A549 (cell line): ENCODE measurements at regions not wholly inside any gene's neighbourhood (a gene's known extent, or its start where the extent isn't known, plus 50 kb on each side); places are given as distances from the start of the nearest gene placed in this dataset.

Source experiments
- EP300 ChIP-seq, 2 experiments: fragments of >200 bp; sonication (Bioruptor Twin); formaldehyde crosslinking; IDR thresholded peaks; 2 replicates in 1 of 2; 3 replicates in 1 of 2; pipeline ENCODE4 v1.6.1; 2016 to 2017
- ESRRA ChIP-seq: fragments of 150-350 bp; IDR thresholded peaks from 2 replicates; pipeline ENCODE4 v1.6.1; 2014; ENCODE audit warnings: mild to moderate bottlenecking, low read length, borderline replicate concordance
- ZFP36 ChIP-seq: fragments of 450-650 bp; IDR thresholded peaks from 2 replicates; pipeline ENCODE4 v1.6.1; 2014; ENCODE audit warnings: borderline replicate concordance; ENCODE audit not compliant: partially characterized antibody
- TF ChIP-seq, protein P1 (sequence below): fragments of >200 bp; sonication (Bioruptor Twin); formaldehyde crosslinking; IDR thresholded peaks from 3 replicates; pipeline ENCODE4 v1.5.1; 2016

DNA sequence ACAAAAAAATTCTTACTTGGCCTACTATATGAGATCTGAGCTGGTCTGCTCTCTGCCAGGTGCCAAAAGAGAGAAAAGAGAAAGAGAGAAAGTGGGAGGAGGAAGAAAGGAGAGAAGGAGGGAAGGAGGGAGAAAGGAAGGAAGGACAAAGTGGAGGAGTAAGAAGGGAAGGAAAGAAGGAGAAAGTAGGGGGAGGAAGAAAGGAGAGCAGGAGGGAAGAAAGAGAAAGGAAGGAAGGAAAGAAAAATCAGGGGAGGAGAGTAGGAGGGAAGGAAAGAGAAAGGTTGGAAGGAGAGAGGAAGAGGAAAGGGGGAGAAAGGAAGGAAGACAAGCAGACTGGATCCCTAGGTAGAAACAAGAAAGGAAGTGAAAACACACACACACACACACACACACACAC, 96.8 kb downstream of the RPS29 start:
- TF ChIP-seq ESRRA (no peak), ZFP36 (no peak), EP300 (IDR thresholded peaks at IDR 0.05) (no peak)
- TF ChIP-seq, protein P1, sequence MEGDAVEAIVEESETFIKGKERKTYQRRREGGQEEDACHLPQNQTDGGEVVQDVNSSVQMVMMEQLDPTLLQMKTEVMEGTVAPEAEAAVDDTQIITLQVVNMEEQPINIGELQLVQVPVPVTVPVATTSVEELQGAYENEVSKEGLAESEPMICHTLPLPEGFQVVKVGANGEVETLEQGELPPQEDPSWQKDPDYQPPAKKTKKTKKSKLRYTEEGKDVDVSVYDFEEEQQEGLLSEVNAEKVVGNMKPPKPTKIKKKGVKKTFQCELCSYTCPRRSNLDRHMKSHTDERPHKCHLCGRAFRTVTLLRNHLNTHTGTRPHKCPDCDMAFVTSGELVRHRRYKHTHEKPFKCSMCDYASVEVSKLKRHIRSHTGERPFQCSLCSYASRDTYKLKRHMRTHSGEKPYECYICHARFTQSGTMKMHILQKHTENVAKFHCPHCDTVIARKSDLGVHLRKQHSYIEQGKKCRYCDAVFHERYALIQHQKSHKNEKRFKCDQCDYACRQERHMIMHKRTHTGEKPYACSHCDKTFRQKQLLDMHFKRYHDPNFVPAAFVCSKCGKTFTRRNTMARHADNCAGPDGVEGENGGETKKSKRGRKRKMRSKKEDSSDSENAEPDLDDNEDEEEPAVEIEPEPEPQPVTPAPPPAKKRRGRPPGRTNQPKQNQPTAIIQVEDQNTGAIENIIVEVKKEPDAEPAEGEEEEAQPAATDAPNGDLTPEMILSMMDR: no peak
